Left hindlimb (tissue), 1 donor: ENCODE measurements at regions not wholly inside any gene's neighbourhood (a gene's known extent, or its start where the extent isn't known, plus 50 kb on each side); places are given as distances from the start of the nearest gene placed in this dataset.
"Not testable (repeated sequence)": the region's sequence is repeated elsewhere in the genome, so short reads cannot be mapped to it uniquely, and the experiment has no call there.

Experiments used
- DNase-seq: peaks from one replicate; pipeline ENCODE4 v3.0.0-alpha.2; 2018

GRCh38 chr15:92805080-92805690, 94.9 kb upstream of the CHD2 start:
- no peak for DNase-seq

GRCh38 chr15:92806171-92806570, 94.0 kb upstream of the CHD2 start:
- not testable (repeated sequence) for DNase-seq

- DNase-seq: no peak
These were observed 93.4 kb upstream of the CHD2 start for GRCh38 chr15:92806763-92807162.

GRCh38 chr15:92807971-92808571, 92.1 kb upstream of the CHD2 start:
- peak; percentile 32 for DNase-seq

- DNase-seq: no peak
These were observed 91.5 kb upstream of the CHD2 start for GRCh38 chr15:92808598-92809063.

- DNase-seq: peak; percentile 99
These were observed 90.9 kb upstream of the CHD2 start for GRCh38 chr15:92809064-92809879.

GRCh38 chr15:92809880-92810361, 90.2 kb upstream of the CHD2 start:
- DNase-seq: peak; percentile 57

GRCh38 chr15:92810418-92811138, 89.5 kb upstream of the CHD2 start:
- peak; percentile 71 for DNase-seq

- no peak for DNase-seq
These were observed 88.8 kb upstream of the CHD2 start for GRCh38 chr15:92811148-92811913.

GRCh38 chr15:92812271-92812670, 87.9 kb upstream of the CHD2 start:
- no peak for DNase-seq

GRCh38 chr15:92813485-92813884, 86.6 kb upstream of the CHD2 start:
- DNase-seq: no peak

- no peak for DNase-seq
These were observed 82.7 kb upstream of the CHD2 start for GRCh38 chr15:92817339-92817886.

GRCh38 chr15:92818651-92819277, 81.4 kb upstream of the CHD2 start:
- no peak for DNase-seq

- no peak for DNase-seq
These were observed 80.6 kb upstream of the CHD2 start for GRCh38 chr15:92819278-92820235.

GRCh38 chr15:92820236-92821021, 79.7 kb upstream of the CHD2 start:
- peak; percentile 96 for DNase-seq

- DNase-seq: no peak
These were observed 78.5 kb upstream of the CHD2 start for GRCh38 chr15:92821491-92822116.

- DNase-seq: no peak
These were observed 77.6 kb upstream of the CHD2 start for GRCh38 chr15:92822216-92823144.

GRCh38 chr15:92825985-92826384, 74.1 kb upstream of the CHD2 start:
- DNase-seq: no peak
